ENCODE measurements at regions not wholly inside any gene's neighbourhood (a gene's known extent, or its start where the extent isn't known, plus 50 kb on each side); places are given as distances from the start of the nearest gene placed in this dataset.
"Not testable (repeated sequence)": the region's sequence is repeated elsewhere in the genome, so short reads cannot be mapped to it uniquely, and the experiment has no call there.

DNA sequence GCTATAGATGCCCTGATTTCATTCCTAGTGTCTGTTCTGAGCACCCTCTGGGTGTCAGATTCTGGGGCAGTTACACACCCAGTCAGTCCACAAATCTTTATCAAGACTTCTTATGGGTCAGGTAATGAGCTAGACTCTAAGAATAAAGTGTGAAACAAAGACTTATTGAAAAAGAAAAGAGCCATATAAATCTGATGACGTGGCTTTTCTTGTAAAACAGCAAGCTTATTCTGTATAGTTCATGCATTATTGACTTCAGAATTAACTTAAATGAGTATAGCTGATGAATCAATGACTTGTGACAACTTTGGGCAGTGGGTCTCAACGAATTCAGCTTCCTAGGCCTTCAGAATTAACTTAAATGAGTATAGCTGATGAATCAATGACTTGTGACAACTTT, 1527.5 kb downstream of the TBC1D22A start:
- H3K4ac ChIP-seq (ENCODE audit: low read depth, low read length); H4K91ac ChIP-seq (ENCODE audit: insufficient read depth, low read depth, low read length); H3K18ac ChIP-seq (ENCODE audit: low read depth, low read length); H3K4me2 ChIP-seq (ENCODE audit: low read depth, low read length); H2AK9ac ChIP-seq (replicated peaks; ENCODE audit: low read depth, low read length, poor library complexity); POLR2A ChIA-PET (ENCODE audit: unreplicated experiment); H3K14ac ChIP-seq (replicated peaks; ENCODE audit: low read depth, low read length); H2AFZ ChIP-seq (replicated peaks; ENCODE audit: low read length, poor library complexity); BruUV-seq (replicated peaks); H2BK120ac ChIP-seq (ENCODE audit: low read depth, low read length); H4K5ac ChIP-seq (ENCODE audit: low read depth, low read length); H2AK5ac ChIP-seq (ENCODE audit: low read depth, low read length); H3K9ac ChIP-seq (ENCODE audit: low read depth, low read length); H2BK5ac ChIP-seq (ENCODE audit: low read depth, low read length, poor library complexity, severe bottlenecking); CTCF ChIA-PET; DNase-seq; ATAC-seq (ENCODE audit: low read depth); H3K23ac ChIP-seq (ENCODE audit: low read depth, low read length); H3K4me1 ChIP-seq (ENCODE audit: control insufficient read depth, insufficient read depth, low read length); H2BK15ac ChIP-seq (ENCODE audit: low read depth, low read length); H2BK20ac ChIP-seq (ENCODE audit: low read depth, low read length); H3K56ac ChIP-seq (ENCODE audit: extremely low read depth, insufficient read depth, low read length); H3K4me3 ChIP-seq (ENCODE audit: insufficient read depth, low read depth, low read length); H3K36me3 ChIP-seq (ENCODE audit: control insufficient read depth, insufficient read depth, low read length); H3K27me3 ChIP-seq (ENCODE audit: control insufficient read depth, insufficient read depth, low read length); dilution Hi-C loops (cut with HindIII; ENCODE audit: low sequenced_read_pairs, unreplicated experiment); H3K9me1 ChIP-seq (ENCODE audit: insufficient read depth, low read length); in situ Hi-C loops (cut with MboI; ENCODE audit: low sequenced_read_pairs); H3K79me1 ChIP-seq (ENCODE audit: low read depth in 1 of 2, low read length in 2 of 2); intact Hi-C loops (cut with micrococcal nuclease); H4K8ac ChIP-seq (ENCODE audit: low read depth in 2 of 2, low read length in 2 of 2); H4K20me1 ChIP-seq (ENCODE audit: insufficient read depth, low read length); H3K27ac ChIP-seq (ENCODE audit: insufficient read depth, low read length): not testable (repeated sequence)
- peaks cover 17% of the 10 kb centered on the region for H3K9me3 ChIP-seq (ENCODE audit: control insufficient read depth, insufficient read depth, low read length)
- peak; percentile 72 for TF ChIP-seq MAFK (IDR thresholded peaks at IDR 0.05; ENCODE audit: low read depth, low read length)
- WGBS, 2 experiments (ENCODE audit: extremely low coverage in 2 of 2, insufficient read length in 1 of 2): no CpG with 5 or more reads among the region's 2 CpGs

All from IMR-90 (cell line).